ENCODE measurements at regions not wholly inside any gene's neighbourhood (a gene's known extent, or its start where the extent isn't known, plus 50 kb on each side); places are given as distances from the start of the nearest gene placed in this dataset.

DNA sequence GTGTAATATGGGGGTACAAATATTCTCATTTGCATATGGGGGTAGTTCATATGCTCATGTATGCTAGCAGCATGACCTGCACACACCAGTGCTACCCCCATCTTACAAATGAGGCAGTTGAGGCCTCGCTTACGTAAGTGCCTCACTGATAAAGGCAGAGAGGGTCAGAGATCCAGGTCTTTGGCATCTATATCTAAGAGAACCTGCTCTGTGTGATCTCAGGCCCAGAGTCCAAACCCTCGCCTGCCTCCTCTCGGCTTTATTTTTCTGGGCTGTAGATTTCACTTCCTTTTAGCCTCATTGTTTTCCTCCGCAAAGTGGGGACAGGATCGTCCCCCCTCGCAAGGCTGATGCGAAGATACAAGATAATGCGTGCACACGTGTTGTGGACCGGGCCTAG lies 325.2 kb downstream of the MN1 start:
- H3K4me3 ChIP-seq (ENCODE audit: low read depth, low read length): no peak overlapping the region
- no peak for TF ChIP-seq MAX (IDR thresholded peaks at IDR 0.05; ENCODE audit: low read depth, low read length)
- no peak for DNase-seq (ENCODE audit: low read depth)

DNA sequence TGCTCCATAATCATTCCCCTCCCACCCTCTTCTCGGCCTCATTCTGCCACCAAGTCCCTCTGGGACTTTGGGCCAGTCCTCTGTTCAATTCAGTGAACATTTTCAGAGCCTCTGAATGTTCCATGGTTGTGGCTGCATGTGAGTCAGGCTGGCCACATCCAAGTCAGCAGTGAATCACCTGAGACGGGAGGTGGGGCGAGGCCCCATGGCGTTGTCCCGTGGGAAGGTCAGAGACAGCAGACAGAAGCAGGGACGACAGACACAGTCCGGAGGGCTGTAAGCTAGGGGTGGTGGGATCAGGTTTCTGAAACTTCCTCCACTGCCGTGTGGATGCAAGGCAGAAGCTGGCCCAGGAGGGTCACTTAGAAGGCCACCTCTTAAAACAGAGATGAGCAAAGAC lies 324.8 kb downstream of the MN1 start:
- no peak overlapping the region for H3K4me3 ChIP-seq (ENCODE audit: low read depth, low read length)
- TF ChIP-seq CTCF (IDR thresholded peaks at IDR 0.05; ENCODE audit: low read depth, low read length) (no peak), POLR2A (IDR thresholded peaks at IDR 0.05; ENCODE audit: extremely low read depth, insufficient read length) (no peak), MYC (IDR thresholded peaks at IDR 0.05; ENCODE audit: low read depth, low read length) (no peak), MAX (IDR thresholded peaks at IDR 0.05; ENCODE audit: low read depth, low read length) (no peak)
- no peak for DNase-seq (ENCODE audit: low read depth)

GRCh38 chr22:27477171-27477570 lies 324.4 kb downstream of the MN1 start:
- DNase-seq (ENCODE audit: low read depth): no peak
- TF ChIP-seq MYC (IDR thresholded peaks at IDR 0.05; ENCODE audit: low read depth, low read length) (no peak), MAX (IDR thresholded peaks at IDR 0.05; ENCODE audit: low read depth, low read length) (no peak), CTCF (IDR thresholded peaks at IDR 0.05; ENCODE audit: low read depth, low read length) (no peak), POLR2A (IDR thresholded peaks at IDR 0.05; ENCODE audit: extremely low read depth, insufficient read length) (no peak)
- H3K4me3 ChIP-seq (ENCODE audit: low read depth, low read length): no peak overlapping the region

DNA sequence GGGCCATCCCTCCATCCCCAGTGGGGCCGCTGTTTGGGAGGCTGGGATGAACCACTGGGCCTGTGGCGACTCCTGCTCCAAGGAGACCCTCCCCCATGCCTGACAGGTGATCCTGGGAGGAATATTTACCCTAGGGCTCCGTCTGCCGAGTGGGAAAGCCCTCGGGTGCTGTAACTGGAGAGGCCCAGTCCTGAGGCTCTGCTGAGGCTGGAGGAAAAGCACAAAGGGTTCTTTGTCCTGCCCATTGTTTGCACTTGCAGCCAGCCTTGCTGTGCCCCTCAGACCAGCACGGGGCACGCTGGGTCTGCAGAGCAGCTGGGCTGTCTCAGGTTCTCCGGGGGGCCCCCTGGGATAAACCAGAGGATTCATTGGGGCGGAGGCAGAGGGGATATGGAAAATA lies 321.1 kb downstream of the MN1 start:
- DNase-seq (ENCODE audit: low read depth): no peak
- no peak overlapping the region for H3K4me3 ChIP-seq (ENCODE audit: low read depth, low read length)
- TF ChIP-seq MAX (IDR thresholded peaks at IDR 0.05; ENCODE audit: low read depth, low read length) (no peak), MYC (IDR thresholded peaks at IDR 0.05; ENCODE audit: low read depth, low read length) (no peak), CTCF (IDR thresholded peaks at IDR 0.05; ENCODE audit: low read depth, low read length) (no peak), POLR2A (IDR thresholded peaks at IDR 0.05; ENCODE audit: extremely low read depth, insufficient read length) (no peak)

DNA sequence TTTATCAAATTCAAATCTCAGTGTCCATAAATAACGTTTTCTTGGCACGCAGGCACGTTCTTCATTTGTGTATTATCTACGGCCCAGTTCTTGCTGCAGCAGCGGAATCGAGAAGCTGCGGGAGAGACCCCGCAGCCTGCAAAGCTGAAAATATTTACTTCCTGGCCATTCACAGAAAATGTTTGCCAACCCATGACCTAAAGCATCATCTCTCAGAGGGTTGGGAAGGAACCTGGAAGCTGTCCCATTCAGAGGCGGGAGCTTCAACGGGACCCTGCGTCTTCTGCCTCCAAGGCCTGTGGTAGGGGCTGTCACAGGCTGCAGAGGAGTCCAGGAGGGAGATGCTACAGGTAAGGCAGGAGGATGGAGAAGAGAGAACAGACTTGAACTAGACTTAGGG lies 319.2 kb downstream of the MN1 start:
- H3K4me3 ChIP-seq (ENCODE audit: low read depth, low read length): no peak overlapping the region
- DNase-seq (ENCODE audit: low read depth): no peak
- TF ChIP-seq MYC (IDR thresholded peaks at IDR 0.05; ENCODE audit: low read depth, low read length) (no peak), POLR2A (IDR thresholded peaks at IDR 0.05; ENCODE audit: extremely low read depth, insufficient read length) (no peak), MAX (IDR thresholded peaks at IDR 0.05; ENCODE audit: low read depth, low read length) (no peak), CTCF (IDR thresholded peaks at IDR 0.05; ENCODE audit: low read depth, low read length) (no peak)

GRCh38 chr22:27483095-27483785 lies 318.3 kb downstream of the MN1 start:
- H3K4me3 ChIP-seq (ENCODE audit: low read depth, low read length): no peak overlapping the region
- DNase-seq (ENCODE audit: low read depth): no peak
- TF ChIP-seq POLR2A (IDR thresholded peaks at IDR 0.05; ENCODE audit: extremely low read depth, insufficient read length) (no peak), CTCF (IDR thresholded peaks at IDR 0.05; ENCODE audit: low read depth, low read length) (no peak), MAX (IDR thresholded peaks at IDR 0.05; ENCODE audit: low read depth, low read length) (no peak), MYC (IDR thresholded peaks at IDR 0.05; ENCODE audit: low read depth, low read length) (no peak)

Data from NB4 (cell line).